Transverse colon (tissue), 4 donors: ENCODE measurements at regions not wholly inside any gene's neighbourhood (a gene's known extent, or its start where the extent isn't known, plus 50 kb on each side); places are given as distances from the start of the nearest gene placed in this dataset.

Source experiments
- EP300 ChIP-seq: sonication (generic); formaldehyde crosslinking; IDR thresholded peaks from one replicate; pipeline ENCODE4 v1.6.1; 2017; ENCODE audit warnings: antibody characterized with exemption, low read depth
- POLR2A ChIP-seq: fragments of 450-650 bp; IDR thresholded peaks from one replicate; pipeline ENCODE4 v1.6.1; 2016; ENCODE audit warnings: antibody characterized with exemption, mild to moderate bottlenecking, moderate library complexity
- POLR2AphosphoS5 ChIP-seq, 3 donors: sonication (generic); formaldehyde crosslinking; IDR thresholded peaks; one replicate each; pipeline ENCODE4 v1.6.1; 2016; ENCODE audit warnings: antibody characterized with exemption in 3 of 3
- TF ChIP-seq, protein P1 (sequence below), 5 experiments: fragments of 200-600 bp in 3 of 5; fragments of 450-650 bp in 2 of 5; sonication (generic) in 3 of 5; IDR thresholded peaks; 1 replicate in 2 of 5; 2 replicates in 3 of 5; pipeline ENCODE4 v1.5.1; 2016 to 2017; ENCODE audit warnings: antibody characterized with exemption in 5 of 5, inconsistent platforms in 3 of 5, mild to moderate bottlenecking in 2 of 5, moderate library complexity in 1 of 5

DNA sequence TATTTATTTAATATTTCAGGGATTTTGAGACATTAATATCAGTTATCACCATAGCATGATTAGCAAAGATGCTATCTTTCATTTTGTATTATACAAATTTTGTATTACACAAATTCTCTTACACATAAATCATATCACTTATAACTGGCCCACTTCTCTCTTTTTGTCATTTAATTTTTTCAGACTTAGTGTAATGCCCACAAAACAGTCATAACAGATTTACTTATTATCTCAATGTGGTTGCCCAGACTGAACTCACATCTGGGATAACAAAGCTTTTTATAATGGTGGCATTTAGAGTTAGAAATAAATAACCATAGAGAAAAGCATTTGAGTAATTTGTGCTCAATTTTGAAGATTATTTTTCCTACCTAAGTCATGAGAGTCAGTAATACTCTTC, 148.3 kb downstream of the TFAP2B start:
- TF ChIP-seq POLR2A (no peak), EP300 (no peak), POLR2AphosphoS5 (IDR thresholded peaks at IDR 0.05) (no peak)
- TF ChIP-seq, protein P1, sequence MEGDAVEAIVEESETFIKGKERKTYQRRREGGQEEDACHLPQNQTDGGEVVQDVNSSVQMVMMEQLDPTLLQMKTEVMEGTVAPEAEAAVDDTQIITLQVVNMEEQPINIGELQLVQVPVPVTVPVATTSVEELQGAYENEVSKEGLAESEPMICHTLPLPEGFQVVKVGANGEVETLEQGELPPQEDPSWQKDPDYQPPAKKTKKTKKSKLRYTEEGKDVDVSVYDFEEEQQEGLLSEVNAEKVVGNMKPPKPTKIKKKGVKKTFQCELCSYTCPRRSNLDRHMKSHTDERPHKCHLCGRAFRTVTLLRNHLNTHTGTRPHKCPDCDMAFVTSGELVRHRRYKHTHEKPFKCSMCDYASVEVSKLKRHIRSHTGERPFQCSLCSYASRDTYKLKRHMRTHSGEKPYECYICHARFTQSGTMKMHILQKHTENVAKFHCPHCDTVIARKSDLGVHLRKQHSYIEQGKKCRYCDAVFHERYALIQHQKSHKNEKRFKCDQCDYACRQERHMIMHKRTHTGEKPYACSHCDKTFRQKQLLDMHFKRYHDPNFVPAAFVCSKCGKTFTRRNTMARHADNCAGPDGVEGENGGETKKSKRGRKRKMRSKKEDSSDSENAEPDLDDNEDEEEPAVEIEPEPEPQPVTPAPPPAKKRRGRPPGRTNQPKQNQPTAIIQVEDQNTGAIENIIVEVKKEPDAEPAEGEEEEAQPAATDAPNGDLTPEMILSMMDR (IDR thresholded peaks at IDR 0.05): no peak
